MM.1S (cell line): ENCODE measurements at regions not wholly inside any gene's neighbourhood (a gene's known extent, or its start where the extent isn't known, plus 50 kb on each side); places are given as distances from the start of the nearest gene placed in this dataset.

Experiments
- DNase-seq: peaks from one replicate; pipeline ENCODE4 v3.0.0-alpha.2; 2015
- H2AFZ ChIP-seq: fragments of 300-600 bp; sonication (generic); 2 replicates; pipeline ENCODE4 v1.6.0; 2016; ENCODE audit warnings: antibody characterized with exemption, low read length
- H3F3A ChIP-seq: fragments of 300-600 bp; sonication (generic); 2 replicates; pipeline ENCODE4 v1.6.1; 2016; ENCODE audit warnings: mild to moderate bottlenecking, antibody characterized with exemption, low read length, moderate library complexity, mixed read lengths; ENCODE audit not compliant: insufficient read depth
- H3K27ac ChIP-seq: fragments of 300-600 bp; sonication (generic); 2 replicates; pipeline ENCODE4 v1.5.1; 2016; ENCODE audit warnings: mild to moderate bottlenecking, low read length
- H3K27me3 ChIP-seq: fragments of 300-600 bp; sonication (generic); replicated peaks from 2 replicates; pipeline ENCODE4 v1.6.0; 2016; ENCODE audit warnings: low read length; ENCODE audit not compliant: insufficient read depth
- H3K36me3 ChIP-seq: fragments of 300-600 bp; sonication (generic); replicated peaks from 2 replicates; pipeline ENCODE4 v1.6.1; 2016; ENCODE audit warnings: mild to moderate bottlenecking, low read length, mixed read lengths; ENCODE audit not compliant: insufficient read depth
- H3K4me1 ChIP-seq: fragments of 300-600 bp; sonication (generic); 2 replicates; pipeline ENCODE4 v1.6.1; 2016; ENCODE audit warnings: low read length, mixed read lengths
- H3K4me2 ChIP-seq: fragments of 300-600 bp; sonication (generic); 2 replicates; pipeline ENCODE4 v1.6.0; 2016; ENCODE audit warnings: low read depth, low read length
- H3K4me3 ChIP-seq: fragments of 300-600 bp; sonication (generic); 2 replicates; pipeline ENCODE4 v1.5.1; 2016; ENCODE audit warnings: low read length, mixed read lengths
- H3K79me2 ChIP-seq: fragments of 300-600 bp; sonication (generic); 2 replicates; pipeline ENCODE4 v1.6.1; 2016; ENCODE audit warnings: mixed run types, low read length, mixed read lengths
- H3K9ac ChIP-seq: fragments of 300-600 bp; sonication (generic); 2 replicates; pipeline ENCODE4 v1.6.1; 2016; ENCODE audit warnings: low read length, mixed read lengths
- H3K9me2 ChIP-seq: fragments of 300-600 bp; sonication (generic); replicated peaks from 2 replicates; pipeline ENCODE4 v1.6.1; 2016; ENCODE audit warnings: mild to moderate bottlenecking, low read length, mixed read lengths; ENCODE audit not compliant: insufficient read depth
- H3K9me3 ChIP-seq: fragments of 300-600 bp; sonication (generic); replicated peaks from 2 replicates; pipeline ENCODE4 v1.6.1; 2016; ENCODE audit warnings: mild to moderate bottlenecking, low read length, mixed read lengths; ENCODE audit not compliant: insufficient read depth
- H4K20me1 ChIP-seq: fragments of 300-600 bp; sonication (generic); 2 replicates; pipeline ENCODE4 v1.6.1; 2016; ENCODE audit warnings: mild to moderate bottlenecking, low read length, moderate library complexity, mixed read lengths; ENCODE audit not compliant: insufficient read depth
- CTCF ChIP-seq: fragments of 300-600 bp; sonication (generic); IDR thresholded peaks from 2 replicates; pipeline ENCODE4 v1.5.1; 2016; ENCODE audit warnings: antibody characterized with exemption, low read length, mixed read lengths
- EZH2 ChIP-seq: fragments of 300-600 bp; sonication (generic); optimal IDR thresholded peaks from 2 replicates; pipeline ENCODE3; 2017; ENCODE audit warnings: low read depth, mild to moderate bottlenecking, antibody characterized with exemption, low read length, mixed read lengths
- EZH2phosphoT487 ChIP-seq: fragments of 300-600 bp; sonication (generic); IDR thresholded peaks from 2 replicates; pipeline ENCODE4 v1.6.1; 2018; ENCODE audit warnings: antibody characterized with exemption, low read length

- TF ChIP-seq EZH2 (no peak), EZH2phosphoT487 (no peak), CTCF (no peak)
- Histone ChIP-seq H3F3A (no peaks in the 10 kb centered on the region), H3K9me2 (no peaks in the 10 kb centered on the region), H3K9me3 (no peaks in the 10 kb centered on the region), H3K4me1 (no peaks in the 10 kb centered on the region), H3K27me3 (no peaks in the 10 kb centered on the region), H3K4me2 (no peak overlapping the region), H3K9ac (no peak overlapping the region), H4K20me1 (no peaks in the 10 kb centered on the region), H3K4me3 (no peak overlapping the region), H3K79me2 (no peaks in the 10 kb centered on the region), H3K36me3 (no peaks in the 10 kb centered on the region), H3K27ac (no peak overlapping the region), H2AFZ (no peak overlapping the region)
- no peak for DNase-seq
Measured at GRCh38 chr14:27243365-27243764, 645.5 kb upstream of the NOVA1 start.

GRCh38 chr14:27245947-27246346 is 648.1 kb upstream of the NOVA1 start:
- no peak overlapping the region for H3K4me2 ChIP-seq
- H3K4me3 ChIP-seq: no peak overlapping the region
- no peak overlapping the region for H3K27ac ChIP-seq
- H3K9ac ChIP-seq: no peak overlapping the region
- TF ChIP-seq EZH2phosphoT487 (no peak), EZH2 (no peak)
- H2AFZ ChIP-seq: no peak overlapping the region
- DNase-seq: no peak
- H3K27me3 ChIP-seq: no peaks in the 10 kb centered on the region
- no peaks in the 10 kb centered on the region for H4K20me1 ChIP-seq
- no peaks in the 10 kb centered on the region for H3K79me2 ChIP-seq
- H3K36me3 ChIP-seq: no peaks in the 10 kb centered on the region
- H3F3A ChIP-seq: no peaks in the 10 kb centered on the region
- no peaks in the 10 kb centered on the region for H3K9me3 ChIP-seq
- H3K4me1 ChIP-seq: no peaks in the 10 kb centered on the region
- no peaks in the 10 kb centered on the region for H3K9me2 ChIP-seq

GRCh38 chr14:27253966-27254365 is 656.1 kb upstream of the NOVA1 start:
- H3F3A ChIP-seq: no peaks in the 10 kb centered on the region
- H3K9ac ChIP-seq: no peak overlapping the region
- no peaks in the 10 kb centered on the region for H3K79me2 ChIP-seq
- no peaks in the 10 kb centered on the region for H3K9me2 ChIP-seq
- H3K4me3 ChIP-seq: no peak overlapping the region
- TF ChIP-seq EZH2phosphoT487 (no peak), CTCF (no peak), EZH2 (no peak)
- H3K27ac ChIP-seq: no peak overlapping the region
- no peak for DNase-seq
- no peaks in the 10 kb centered on the region for H3K27me3 ChIP-seq
- H3K4me1 ChIP-seq: no peaks in the 10 kb centered on the region
- H2AFZ ChIP-seq: no peak overlapping the region
- no peaks in the 10 kb centered on the region for H3K9me3 ChIP-seq
- no peaks in the 10 kb centered on the region for H4K20me1 ChIP-seq
- H3K36me3 ChIP-seq: no peaks in the 10 kb centered on the region
- H3K4me2 ChIP-seq: no peak overlapping the region

- Histone ChIP-seq H3F3A (no peaks in the 10 kb centered on the region), H3K9ac (no peak overlapping the region)
Measured at GRCh38 chr14:27256805-27257204, 659.0 kb upstream of the NOVA1 start.

More at GRCh38 chr14:27256805-27257204, 659.0 kb upstream of the NOVA1 start:
- Histone ChIP-seq H3K4me2 (no peak overlapping the region), H3K9me3 (no peaks in the 10 kb centered on the region), H3K9me2 (no peaks in the 10 kb centered on the region), H3K27ac (no peak overlapping the region), H3K79me2 (no peaks in the 10 kb centered on the region), H4K20me1 (no peaks in the 10 kb centered on the region), H2AFZ (no peak overlapping the region), H3K27me3 (no peaks in the 10 kb centered on the region), H3K36me3 (no peaks in the 10 kb centered on the region), H3K4me3 (no peak overlapping the region), H3K4me1 (no peaks in the 10 kb centered on the region)
- DNase-seq: no peak
- TF ChIP-seq EZH2 (no peak), EZH2phosphoT487 (no peak), CTCF (no peak)
